ENCODE measurements at regions not wholly inside any gene's neighbourhood (a gene's known extent, or its start where the extent isn't known, plus 50 kb on each side); places are given as distances from the start of the nearest gene placed in this dataset.

DNA sequence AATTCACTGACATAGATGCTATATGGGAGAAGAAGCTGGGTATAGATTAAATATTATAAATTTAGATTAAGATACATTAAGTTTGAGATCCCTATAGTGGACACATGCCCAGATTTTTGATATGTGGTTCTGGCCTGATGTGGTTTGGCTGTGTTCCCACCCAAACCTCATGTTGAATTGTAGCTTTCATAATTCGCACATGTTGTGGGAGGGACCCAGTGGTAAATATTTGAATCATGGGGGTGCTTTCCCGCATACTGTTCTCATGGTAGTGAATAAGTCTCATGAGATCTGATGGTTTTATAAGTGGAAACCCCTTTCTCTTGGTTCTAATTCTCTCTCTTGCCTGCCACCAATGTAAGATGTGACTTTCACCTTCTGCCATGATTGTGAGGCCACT lies 189.4 kb upstream of the CD96 start:
- Histone ChIP-seq H4K20me1 (ENCODE audit: control insufficient read depth, extremely low read depth, insufficient read depth, low read length) (no peaks in the 10 kb centered on the region), H2AFZ (ENCODE audit: control insufficient read depth, low read length) (no peak overlapping the region), H3K9ac (ENCODE audit: control insufficient read depth, extremely low read depth, insufficient read depth, low read length) (no peak overlapping the region), H3K27ac (ENCODE audit: control insufficient read depth, insufficient read depth, low read length) (no peak overlapping the region), H3K4me3 (ENCODE audit: control insufficient read depth in 2 of 3, extremely low read depth in 1 of 3, insufficient read depth in 2 of 3, low read depth in 1 of 3, low read length in 3 of 3) (no peak overlapping the region), H3K27me3 (ENCODE audit: control insufficient read depth, extremely low read depth, insufficient read depth, low read length) (no peaks in the 10 kb centered on the region), H3K9me3 (ENCODE audit: control insufficient read depth, low read depth, low read length) (no peaks in the 10 kb centered on the region), H3K79me2 (ENCODE audit: control insufficient read depth, insufficient read depth, low read length) (no peaks in the 10 kb centered on the region), H3K9me1 (ENCODE audit: control insufficient read depth, extremely low read depth, insufficient read depth, low read length) (no peaks in the 10 kb centered on the region), H3K36me3 (ENCODE audit: control insufficient read depth in 2 of 2, extremely low read depth in 1 of 2, insufficient read depth in 2 of 2, low read length in 2 of 2) (no peaks in the 10 kb centered on the region), H3K4me1 (ENCODE audit: control insufficient read depth, extremely low read depth, insufficient read depth, low read length) (no peaks in the 10 kb centered on the region), H3K4me2 (ENCODE audit: control insufficient read depth, extremely low read depth, insufficient read depth, low read depth, low read length) (no peak overlapping the region)
- dilution Hi-C loops (cut with MboI; ENCODE audit: extremely low pct_ligation_motif_present, low sequenced_read_pairs), result no loop called here
- DNase-seq (ENCODE audit: low read depth, low spot score), result no peak
- no peak for FAIRE-seq
- TF ChIP-seq, protein P1, sequence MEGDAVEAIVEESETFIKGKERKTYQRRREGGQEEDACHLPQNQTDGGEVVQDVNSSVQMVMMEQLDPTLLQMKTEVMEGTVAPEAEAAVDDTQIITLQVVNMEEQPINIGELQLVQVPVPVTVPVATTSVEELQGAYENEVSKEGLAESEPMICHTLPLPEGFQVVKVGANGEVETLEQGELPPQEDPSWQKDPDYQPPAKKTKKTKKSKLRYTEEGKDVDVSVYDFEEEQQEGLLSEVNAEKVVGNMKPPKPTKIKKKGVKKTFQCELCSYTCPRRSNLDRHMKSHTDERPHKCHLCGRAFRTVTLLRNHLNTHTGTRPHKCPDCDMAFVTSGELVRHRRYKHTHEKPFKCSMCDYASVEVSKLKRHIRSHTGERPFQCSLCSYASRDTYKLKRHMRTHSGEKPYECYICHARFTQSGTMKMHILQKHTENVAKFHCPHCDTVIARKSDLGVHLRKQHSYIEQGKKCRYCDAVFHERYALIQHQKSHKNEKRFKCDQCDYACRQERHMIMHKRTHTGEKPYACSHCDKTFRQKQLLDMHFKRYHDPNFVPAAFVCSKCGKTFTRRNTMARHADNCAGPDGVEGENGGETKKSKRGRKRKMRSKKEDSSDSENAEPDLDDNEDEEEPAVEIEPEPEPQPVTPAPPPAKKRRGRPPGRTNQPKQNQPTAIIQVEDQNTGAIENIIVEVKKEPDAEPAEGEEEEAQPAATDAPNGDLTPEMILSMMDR (optimal IDR thresholded peaks at IDR 0.05 in 1 of 3, IDR thresholded peaks at IDR 0.05 in 1 of 3, conservative IDR thresholded peaks at IDR 0.05 in 1 of 3; ENCODE audit: extremely low read depth in 1 of 3, insufficient read depth in 2 of 3, low read length in 3 of 3), result no peak
- no peak for TF ChIP-seq EZH2 (IDR thresholded peaks at IDR 0.05; ENCODE audit: low read length)

DNA sequence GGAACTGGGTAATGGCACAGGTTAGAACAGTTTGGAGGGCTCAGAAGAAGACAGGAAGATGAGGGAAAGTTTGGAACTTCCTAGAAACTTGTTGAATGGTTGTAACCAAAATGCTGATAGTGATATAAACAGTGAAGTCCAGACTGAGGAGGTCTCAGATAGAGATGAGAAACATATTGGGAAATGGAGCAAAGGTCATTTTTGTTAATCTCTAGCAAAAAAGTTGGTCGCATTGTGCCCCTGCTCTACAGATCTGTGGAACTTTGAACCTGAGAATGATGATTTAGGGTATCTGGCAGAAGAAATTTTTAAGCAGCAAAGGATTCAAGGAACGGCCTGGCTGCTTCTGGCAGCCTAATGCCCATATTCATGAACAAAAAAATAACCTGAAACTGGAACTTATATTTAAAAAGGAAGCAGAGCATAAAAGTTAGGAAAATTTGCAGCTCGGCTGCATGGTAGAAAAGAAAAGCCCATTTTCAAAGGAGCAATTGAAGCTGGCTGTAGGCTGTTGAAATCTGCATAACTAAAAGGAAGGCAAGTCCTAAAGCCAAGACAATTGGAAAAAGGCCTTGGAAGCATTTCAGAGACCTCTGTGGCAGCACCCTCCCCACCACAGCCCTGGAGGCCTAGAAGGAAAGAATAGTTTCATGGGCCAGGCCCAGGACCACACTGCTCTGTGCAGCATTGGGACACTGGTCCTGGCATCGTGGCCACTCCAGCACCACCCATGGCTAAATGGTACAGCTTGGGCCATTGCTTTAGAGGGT lies 182.6 kb upstream of the CD96 start:
- FAIRE-seq, result no peak
- dilution Hi-C loops (cut with MboI; ENCODE audit: extremely low pct_ligation_motif_present, low sequenced_read_pairs), result no loop called here

More for the DNA sequence above, 182.6 kb upstream of the CD96 start:
- H3K9me3 ChIP-seq (ENCODE audit: control insufficient read depth, low read depth, low read length), result no peaks in the 10 kb centered on the region
- H3K4me3 ChIP-seq (ENCODE audit: control insufficient read depth in 2 of 3, extremely low read depth in 1 of 3, insufficient read depth in 2 of 3, low read depth in 1 of 3, low read length in 3 of 3), result no peak overlapping the region
- no peak overlapping the region for H3K9ac ChIP-seq (ENCODE audit: control insufficient read depth, extremely low read depth, insufficient read depth, low read length)
- no peak overlapping the region for H3K27ac ChIP-seq (ENCODE audit: control insufficient read depth, insufficient read depth, low read length)
- no peak overlapping the region for H3K4me2 ChIP-seq (ENCODE audit: control insufficient read depth, extremely low read depth, insufficient read depth, low read depth, low read length)
- DNase-seq (ENCODE audit: low read depth, low spot score), result no peak
- no peak for TF ChIP-seq EZH2 (IDR thresholded peaks at IDR 0.05; ENCODE audit: low read length)
- TF ChIP-seq, protein P1 (optimal IDR thresholded peaks at IDR 0.05 in 1 of 3, IDR thresholded peaks at IDR 0.05 in 1 of 3, conservative IDR thresholded peaks at IDR 0.05 in 1 of 3; ENCODE audit: extremely low read depth in 1 of 3, insufficient read depth in 2 of 3, low read length in 3 of 3), result no peak
- no peaks in the 10 kb centered on the region for H3K4me1 ChIP-seq (ENCODE audit: control insufficient read depth, extremely low read depth, insufficient read depth, low read length)
- no peaks in the 10 kb centered on the region for H4K20me1 ChIP-seq (ENCODE audit: control insufficient read depth, extremely low read depth, insufficient read depth, low read length)
- no peaks in the 10 kb centered on the region for H3K36me3 ChIP-seq (ENCODE audit: control insufficient read depth in 2 of 2, extremely low read depth in 1 of 2, insufficient read depth in 2 of 2, low read length in 2 of 2)
- no peaks in the 10 kb centered on the region for H3K79me2 ChIP-seq (ENCODE audit: control insufficient read depth, insufficient read depth, low read length)
- H3K9me1 ChIP-seq (ENCODE audit: control insufficient read depth, extremely low read depth, insufficient read depth, low read length), result no peaks in the 10 kb centered on the region
- no peaks in the 10 kb centered on the region for H3K27me3 ChIP-seq (ENCODE audit: control insufficient read depth, extremely low read depth, insufficient read depth, low read length)
- no peak overlapping the region for H2AFZ ChIP-seq (ENCODE audit: control insufficient read depth, low read length)
